ENCODE measurements at regions not wholly inside any gene's neighbourhood (a gene's known extent, or its start where the extent isn't known, plus 50 kb on each side); places are given as distances from the start of the nearest gene placed in this dataset.
"Not testable (repeated sequence)": the region's sequence is repeated elsewhere in the genome, so short reads cannot be mapped to it uniquely, and the experiment has no call there.

DNA sequence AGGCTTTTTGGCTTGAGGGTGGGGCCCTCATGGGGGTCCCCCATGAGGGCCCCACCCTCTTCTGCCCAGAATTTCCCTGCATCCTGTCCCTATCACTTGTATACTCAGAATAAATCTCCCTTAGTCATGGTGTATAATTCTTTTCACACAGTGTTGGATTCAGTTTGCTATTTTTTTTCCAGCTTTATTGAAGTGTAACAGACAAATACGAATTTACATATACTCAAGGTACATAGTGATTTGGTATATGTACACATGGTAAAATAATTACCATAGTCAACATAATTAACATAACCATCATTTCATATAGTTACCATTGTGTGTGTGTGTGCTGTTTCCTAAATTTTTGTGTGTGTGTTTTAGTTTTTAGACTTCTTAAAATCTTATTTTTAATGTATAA is 289.4 kb downstream of the CNTNAP3B start:
- H3K27ac ChIP-seq (ENCODE audit: low read length); DNase-seq (ENCODE audit: low read depth, low spot score); H3K4me3 ChIP-seq (ENCODE audit: low read length); H3K36me3 ChIP-seq (ENCODE audit: control insufficient read depth, insufficient read depth, low read length); H3K27me3 ChIP-seq (ENCODE audit: control insufficient read depth, insufficient read depth, low read length); H3K9me3 ChIP-seq (ENCODE audit: control insufficient read depth, insufficient read depth, low read length); H3K4me1 ChIP-seq (ENCODE audit: control insufficient read depth, insufficient read depth, low read length): not testable (repeated sequence)
- no CpG with 5 or more reads among the region's 1 CpG for WGBS (ENCODE audit: insufficient coverage, insufficient read length)

- WGBS (ENCODE audit: insufficient coverage, insufficient read length): no CpG with 5 or more reads among the region's 4 CpGs
- DNase-seq (ENCODE audit: low read depth, low spot score); H3K9me3 ChIP-seq (ENCODE audit: control insufficient read depth, insufficient read depth, low read length); H3K27ac ChIP-seq (ENCODE audit: low read length); H3K36me3 ChIP-seq (ENCODE audit: control insufficient read depth, insufficient read depth, low read length); H3K27me3 ChIP-seq (ENCODE audit: control insufficient read depth, insufficient read depth, low read length); H3K4me1 ChIP-seq (ENCODE audit: control insufficient read depth, insufficient read depth, low read length); H3K4me3 ChIP-seq (ENCODE audit: low read length): not testable (repeated sequence)
Observed at GRCh38 chr9:41838953-41839352, 290.3 kb downstream of the CNTNAP3B start.

GRCh38 chr9:41838562-41838851 is 290.7 kb downstream of the CNTNAP3B start:
- H3K9me3 ChIP-seq (ENCODE audit: control insufficient read depth, insufficient read depth, low read length); H3K27me3 ChIP-seq (ENCODE audit: control insufficient read depth, insufficient read depth, low read length); H3K4me3 ChIP-seq (ENCODE audit: low read length); H3K27ac ChIP-seq (ENCODE audit: low read length); H3K4me1 ChIP-seq (ENCODE audit: control insufficient read depth, insufficient read depth, low read length); H3K36me3 ChIP-seq (ENCODE audit: control insufficient read depth, insufficient read depth, low read length); DNase-seq (ENCODE audit: low read depth, low spot score): not testable (repeated sequence)
- WGBS (ENCODE audit: insufficient coverage, insufficient read length): no CpG with 5 or more reads among the region's 1 CpG

DNA sequence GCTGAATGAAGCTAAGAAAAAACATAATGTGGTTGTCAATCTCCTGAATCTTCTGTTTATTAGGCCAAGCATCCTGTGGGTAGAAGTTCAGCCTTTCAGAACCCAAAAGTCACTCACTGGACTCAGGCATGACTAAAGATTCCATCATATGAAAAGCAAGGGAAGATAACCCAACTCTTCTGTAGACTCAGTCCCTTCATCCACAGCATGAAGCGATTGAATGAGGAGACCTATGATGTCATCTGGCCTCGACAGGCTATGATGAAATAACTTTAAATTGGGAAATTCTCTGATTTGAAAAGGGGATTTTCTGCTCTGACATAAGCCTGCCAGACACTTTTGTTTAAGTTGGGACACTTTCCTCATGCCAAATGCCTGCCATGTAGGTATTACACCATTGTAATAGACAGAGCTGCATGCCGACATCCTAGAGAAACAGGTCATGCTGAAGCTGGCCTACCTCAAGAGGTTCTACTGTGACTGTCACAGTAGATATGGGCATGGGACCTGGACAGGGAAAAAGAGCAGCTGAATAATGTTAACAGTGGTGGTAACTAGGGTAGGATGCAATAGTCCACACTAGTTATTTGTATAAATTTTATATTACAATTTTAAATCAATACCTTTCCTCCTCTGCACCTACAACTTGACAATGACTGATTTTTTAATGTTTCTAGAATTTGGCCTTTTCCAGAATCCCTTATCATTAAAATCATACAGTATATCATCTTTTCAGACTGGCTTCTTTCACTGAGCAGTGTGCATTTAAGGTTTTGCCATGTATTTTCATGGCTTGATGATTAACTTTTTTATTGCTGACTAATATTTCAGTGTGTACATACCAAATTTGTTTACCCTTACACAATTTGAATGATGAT is 291.3 kb downstream of the CNTNAP3B start:
- H3K27ac ChIP-seq (ENCODE audit: low read length); H3K4me1 ChIP-seq (ENCODE audit: control insufficient read depth, insufficient read depth, low read length); H3K36me3 ChIP-seq (ENCODE audit: control insufficient read depth, insufficient read depth, low read length); H3K4me3 ChIP-seq (ENCODE audit: low read length); H3K9me3 ChIP-seq (ENCODE audit: control insufficient read depth, insufficient read depth, low read length); DNase-seq (ENCODE audit: low read depth, low spot score); H3K27me3 ChIP-seq (ENCODE audit: control insufficient read depth, insufficient read depth, low read length): not testable (repeated sequence)
- WGBS (ENCODE audit: insufficient coverage, insufficient read length): no CpG with 5 or more reads among the region's 3 CpGs

DNA sequence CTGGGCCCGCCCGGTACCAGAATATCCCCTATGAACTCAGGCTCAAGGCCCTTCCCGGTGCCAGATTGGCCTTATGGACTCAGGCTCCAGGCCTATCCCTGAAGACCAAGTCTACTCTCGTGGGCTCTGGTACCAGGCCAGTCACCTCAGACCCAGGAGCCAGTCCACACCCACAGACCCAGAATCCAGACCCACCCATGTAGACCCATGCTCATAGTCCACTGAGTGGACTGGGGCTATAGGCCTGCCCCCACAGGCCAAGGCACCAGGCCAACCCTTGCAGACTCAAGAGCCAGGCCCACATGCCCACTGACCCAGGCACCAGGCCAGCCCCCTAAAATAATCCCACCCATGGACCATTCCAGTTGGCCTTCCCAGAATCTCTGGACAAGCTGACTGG is 296.1 kb downstream of the CNTNAP3B start:
- H3K27ac ChIP-seq (ENCODE audit: low read length); H3K36me3 ChIP-seq (ENCODE audit: control insufficient read depth, insufficient read depth, low read length); DNase-seq (ENCODE audit: low read depth, low spot score); H3K27me3 ChIP-seq (ENCODE audit: control insufficient read depth, insufficient read depth, low read length); H3K4me1 ChIP-seq (ENCODE audit: control insufficient read depth, insufficient read depth, low read length); H3K9me3 ChIP-seq (ENCODE audit: control insufficient read depth, insufficient read depth, low read length); H3K4me3 ChIP-seq (ENCODE audit: low read length): not testable (repeated sequence)
- WGBS (ENCODE audit: insufficient coverage, insufficient read length): no CpG with 5 or more reads among the region's 4 CpGs

DNA sequence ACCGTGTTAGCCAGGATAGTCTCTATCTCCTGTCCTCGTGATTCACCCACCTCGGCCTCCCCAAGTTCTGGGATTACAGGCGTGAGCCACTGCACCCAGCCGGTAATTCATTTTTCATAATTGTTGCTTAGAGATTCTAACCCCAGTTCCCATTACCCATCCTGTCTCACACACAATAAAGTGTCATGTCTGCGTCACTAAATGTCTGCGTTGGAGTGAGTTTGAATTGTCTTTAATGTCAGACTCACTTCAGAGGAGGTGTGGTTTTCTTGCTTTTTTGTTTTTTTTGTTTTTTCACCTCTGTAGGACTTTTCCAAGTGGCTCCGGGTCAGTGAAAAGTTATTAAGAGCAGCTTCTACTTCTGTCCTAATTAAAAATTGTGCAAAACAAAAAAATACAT is 304.5 kb downstream of the CNTNAP3B start:
- no CpG with 5 or more reads among the region's 8 CpGs for WGBS (ENCODE audit: insufficient coverage, insufficient read length)
- H3K27ac ChIP-seq (ENCODE audit: low read length); H3K9me3 ChIP-seq (ENCODE audit: control insufficient read depth, insufficient read depth, low read length); DNase-seq (ENCODE audit: low read depth, low spot score); H3K4me3 ChIP-seq (ENCODE audit: low read length); H3K4me1 ChIP-seq (ENCODE audit: control insufficient read depth, insufficient read depth, low read length); H3K36me3 ChIP-seq (ENCODE audit: control insufficient read depth, insufficient read depth, low read length); H3K27me3 ChIP-seq (ENCODE audit: control insufficient read depth, insufficient read depth, low read length): not testable (repeated sequence)

GRCh38 chr9:41802706-41803105 is 326.5 kb downstream of the CNTNAP3B start:
- H3K9me3 ChIP-seq (ENCODE audit: control insufficient read depth, insufficient read depth, low read length); H3K36me3 ChIP-seq (ENCODE audit: control insufficient read depth, insufficient read depth, low read length); H3K4me3 ChIP-seq (ENCODE audit: low read length); H3K27me3 ChIP-seq (ENCODE audit: control insufficient read depth, insufficient read depth, low read length); H3K4me1 ChIP-seq (ENCODE audit: control insufficient read depth, insufficient read depth, low read length); DNase-seq (ENCODE audit: low read depth, low spot score); H3K27ac ChIP-seq (ENCODE audit: low read length): not testable (repeated sequence)
- WGBS (ENCODE audit: insufficient coverage, insufficient read length): no CpG with 5 or more reads among the region's 4 CpGs

GRCh38 chr9:41798684-41799083 is 330.5 kb downstream of the CNTNAP3B start:
- not testable (repeated sequence) for DNase-seq (ENCODE audit: low read depth, low spot score); H3K4me1 ChIP-seq (ENCODE audit: control insufficient read depth, insufficient read depth, low read length); H3K4me3 ChIP-seq (ENCODE audit: low read length); H3K27ac ChIP-seq (ENCODE audit: low read length); H3K27me3 ChIP-seq (ENCODE audit: control insufficient read depth, insufficient read depth, low read length); H3K9me3 ChIP-seq (ENCODE audit: control insufficient read depth, insufficient read depth, low read length); H3K36me3 ChIP-seq (ENCODE audit: control insufficient read depth, insufficient read depth, low read length)
- WGBS (ENCODE audit: insufficient coverage, insufficient read length): no CpG with 5 or more reads among the region's 4 CpGs

DNA sequence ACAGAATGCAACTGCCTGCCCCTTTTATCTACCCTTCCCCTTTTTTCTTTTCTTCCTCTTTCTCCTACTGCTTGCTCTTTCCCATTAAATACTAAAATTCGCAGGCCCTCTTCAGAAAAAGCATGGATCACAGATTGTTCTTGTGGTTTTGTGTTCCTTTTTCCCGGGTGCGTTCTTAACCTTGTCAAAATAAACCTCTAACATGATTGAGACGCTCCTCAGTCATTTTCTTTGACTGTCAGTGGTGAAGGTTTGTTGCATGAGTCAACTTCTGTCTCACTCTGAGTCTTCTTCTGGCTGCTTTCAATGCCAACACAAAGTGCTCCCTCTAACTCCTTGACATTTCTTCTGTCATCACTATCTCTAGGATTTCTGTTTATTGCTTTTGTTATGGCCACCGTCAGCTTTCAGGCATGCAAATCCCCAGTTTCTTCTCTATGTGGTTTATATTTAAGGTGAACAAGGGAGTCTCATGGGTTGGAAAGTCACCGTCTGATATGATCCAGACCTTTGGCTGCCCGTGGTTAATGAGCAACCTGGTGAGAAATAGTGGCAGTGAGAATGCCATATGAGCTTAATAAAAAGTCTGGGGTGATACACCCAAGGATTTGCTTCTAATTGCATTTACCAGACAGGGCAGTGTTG is 338.4 kb downstream of the CNTNAP3B start:
- no CpG with 5 or more reads among the region's 7 CpGs for WGBS (ENCODE audit: insufficient coverage, insufficient read length)
- DNase-seq (ENCODE audit: low read depth, low spot score); H3K27me3 ChIP-seq (ENCODE audit: control insufficient read depth, insufficient read depth, low read length): not testable (repeated sequence)

DNA sequence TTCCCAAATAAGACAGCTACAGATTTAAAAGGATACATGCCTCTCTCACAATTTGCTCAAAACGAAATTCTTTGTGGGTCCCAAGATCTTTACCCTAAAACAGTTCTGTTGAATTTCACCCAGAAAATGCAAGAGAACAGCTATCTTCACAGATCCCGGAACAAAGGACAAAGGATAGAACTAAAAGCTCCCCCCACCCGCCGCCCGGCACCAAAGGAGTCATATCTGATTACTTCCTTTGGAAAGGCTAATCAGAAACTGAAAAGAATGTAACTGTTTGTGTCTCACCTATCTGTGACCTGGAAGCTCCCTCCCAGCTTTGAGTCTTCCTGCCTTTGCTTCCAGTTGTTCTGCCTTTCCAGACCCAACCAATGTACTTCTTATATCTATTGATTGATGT is 339.2 kb downstream of the CNTNAP3B start:
- WGBS (ENCODE audit: insufficient coverage, insufficient read length): no CpG with 5 or more reads among the region's 5 CpGs
- DNase-seq (ENCODE audit: low read depth, low spot score); H3K9me3 ChIP-seq (ENCODE audit: control insufficient read depth, insufficient read depth, low read length); H3K27me3 ChIP-seq (ENCODE audit: control insufficient read depth, insufficient read depth, low read length); H3K27ac ChIP-seq (ENCODE audit: low read length); H3K4me3 ChIP-seq (ENCODE audit: low read length); H3K36me3 ChIP-seq (ENCODE audit: control insufficient read depth, insufficient read depth, low read length); H3K4me1 ChIP-seq (ENCODE audit: control insufficient read depth, insufficient read depth, low read length): not testable (repeated sequence)

More for the DNA sequence above, 338.4 kb downstream of the CNTNAP3B start:
- H3K9me3 ChIP-seq (ENCODE audit: control insufficient read depth, insufficient read depth, low read length); H3K27ac ChIP-seq (ENCODE audit: low read length); H3K36me3 ChIP-seq (ENCODE audit: control insufficient read depth, insufficient read depth, low read length); H3K4me3 ChIP-seq (ENCODE audit: low read length); H3K4me1 ChIP-seq (ENCODE audit: control insufficient read depth, insufficient read depth, low read length): not testable (repeated sequence)

- no CpG with 5 or more reads among the region's 4 CpGs for WGBS (ENCODE audit: insufficient coverage, insufficient read length)
- not testable (repeated sequence) for DNase-seq (ENCODE audit: low read depth, low spot score); H3K4me3 ChIP-seq (ENCODE audit: low read length)
Observed at GRCh38 chr9:41789387-41789786, 339.8 kb downstream of the CNTNAP3B start.

More at GRCh38 chr9:41789387-41789786, 339.8 kb downstream of the CNTNAP3B start:
- H3K27me3 ChIP-seq (ENCODE audit: control insufficient read depth, insufficient read depth, low read length); H3K27ac ChIP-seq (ENCODE audit: low read length); H3K9me3 ChIP-seq (ENCODE audit: control insufficient read depth, insufficient read depth, low read length); H3K4me1 ChIP-seq (ENCODE audit: control insufficient read depth, insufficient read depth, low read length); H3K36me3 ChIP-seq (ENCODE audit: control insufficient read depth, insufficient read depth, low read length): not testable (repeated sequence)

Data from iPS DF 6.9 (cell line).